ENCODE measurements at regions not wholly inside any gene's neighbourhood (a gene's known extent, or its start where the extent isn't known, plus 50 kb on each side); places are given as distances from the start of the nearest gene placed in this dataset.

- no peak for DNase-seq
Measured at GRCh38 chr6:6533176-6533575, 55.3 kb upstream of the LY86 start.

GRCh38 chr6:6534399-6534798, 54.1 kb upstream of the LY86 start:
- DNase-seq, result no peak

- DNase-seq, result no peak
Measured at GRCh38 chr6:6537488-6538260, 50.8 kb upstream of the LY86 start.

- no peak for DNase-seq
Measured at GRCh38 chr6:6538261-6538660, 50.3 kb upstream of the LY86 start.
